HG02943 (cell line): ENCODE measurements at regions not wholly inside any gene's neighbourhood (a gene's known extent, or its start where the extent isn't known, plus 50 kb on each side); places are given as distances from the start of the nearest gene placed in this dataset.
"Not testable (repeated sequence)": the region's sequence is repeated elsewhere in the genome, so short reads cannot be mapped to it uniquely, and the experiment has no call there.

Experiments used
- ATAC-seq: cut with Tn5 transposase; IDR thresholded peaks from one replicate; pipeline ENCODE4 v1.9.1; 2021; ENCODE audit warnings: mild to moderate bottlenecking, low read depth, moderate library complexity; ENCODE audit not compliant: unreplicated experiment

GRCh38 chr5:42989190-42989589 is 50.9 kb downstream of the ANXA2R start:
- no peak for ATAC-seq

GRCh38 chr5:42988568-42988967 is 51.6 kb downstream of the ANXA2R start:
- no peak for ATAC-seq

GRCh38 chr5:42985129-42986037 is 54.7 kb downstream of the ANXA2R start:
- ATAC-seq, result no peak

- ATAC-seq, result no peak
Measured at GRCh38 chr5:42984307-42984706, 55.8 kb downstream of the ANXA2R start.

- ATAC-seq, result no peak
Measured at GRCh38 chr5:42982107-42982622, 58.0 kb downstream of the ANXA2R start.

- not testable (repeated sequence) for ATAC-seq
Measured at GRCh38 chr5:42981417-42982106, 58.6 kb downstream of the ANXA2R start.

GRCh38 chr5:42981015-42981414 is 59.1 kb downstream of the ANXA2R start:
- ATAC-seq, result not testable (repeated sequence)

GRCh38 chr5:42980391-42980790 is 59.7 kb downstream of the ANXA2R start:
- not testable (repeated sequence) for ATAC-seq

GRCh38 chr5:42979242-42979641 is 60.9 kb downstream of the ANXA2R start:
- not testable (repeated sequence) for ATAC-seq

GRCh38 chr5:42974536-42974935 is 65.6 kb downstream of the ANXA2R start:
- ATAC-seq, result no peak

GRCh38 chr5:42970636-42971559 is 69.2 kb downstream of the ANXA2R start:
- ATAC-seq, result no peak

- no peak for ATAC-seq
Measured at GRCh38 chr5:42965934-42966333, 74.2 kb downstream of the ANXA2R start.

- no peak for ATAC-seq
Measured at GRCh38 chr5:42963412-42963811, 76.7 kb downstream of the ANXA2R start.

- ATAC-seq, result no peak
Measured at GRCh38 chr5:42962124-42962523, 78.0 kb downstream of the ANXA2R start.

GRCh38 chr5:42960506-42960905 is 79.6 kb downstream of the ANXA2R start:
- ATAC-seq, result no peak

- no peak for ATAC-seq
Measured at GRCh38 chr5:42956551-42956950, 83.6 kb downstream of the ANXA2R start.

- no peak for ATAC-seq
Measured at GRCh38 chr5:42953041-42953440, 87.1 kb downstream of the ANXA2R start.

- ATAC-seq, result no peak
Measured at GRCh38 chr5:42952578-42952974, 87.5 kb downstream of the ANXA2R start.

GRCh38 chr5:42951293-42951840 is 88.8 kb downstream of the ANXA2R start:
- no peak for ATAC-seq
